B cell (primary cell): ENCODE measurements at regions not wholly inside any gene's neighbourhood (a gene's known extent, or its start where the extent isn't known, plus 50 kb on each side); places are given as distances from the start of the nearest gene placed in this dataset.

ENCODE experiments used
- ATAC-seq: fragments of 200-7000 bp; cut with Tn5 transposase; one replicate; pipeline ENCODE4 v1.10.0; 2021; ENCODE audit warnings: low read depth, mild to moderate bottlenecking, moderate number of reproducible peaks, moderate library complexity
- CTCF ChIA-PET: fragments of 350-600 bp; sonication (Branson Sonifier 250); formaldehyde crosslinking; loops from one replicate; lab custom pipeline; 2021; ENCODE audit warnings: antibody characterized with exemption, inconsistent platforms; lab: Charles Lee
- POLR2A ChIA-PET: fragments of 350-600 bp; sonication (Branson Sonifier 250); formaldehyde crosslinking; loops from one replicate; lab custom pipeline; 2021; ENCODE audit warnings: antibody characterized with exemption; lab: Charles Lee
- DNase-seq: peaks from one replicate; pipeline ENCODE4 v3.0.0; 2013
- H2AFZ ChIP-seq: 2 replicates; pipeline ENCODE4 v1.6.1; 2012; ENCODE audit warnings: mild to moderate bottlenecking, low read depth, low read length; ENCODE audit not compliant: insufficient read depth, poor library complexity, severe bottlenecking
- H3K27ac ChIP-seq, 2 donors: 1 replicate in 1 of 2; 2 replicates in 1 of 2; pipeline ENCODE4 v1.5.1; 2012 to 2013; ENCODE audit warnings: low read length in 2 of 2, mild to moderate bottlenecking in 2 of 2, moderate library complexity in 1 of 2
- H3K27me3 ChIP-seq, 4 experiments: fragments of 200-600 bp in 1 of 4; sonication (generic) in 1 of 4; replicated peaks in 1 of 4; 1 replicate in 2 of 4; 2 replicates in 2 of 4; pipeline versions ENCODE4 v1.6.1 to v1.7.0; 2013 to 2016; ENCODE audit warnings: low read length in 3 of 4, mild to moderate bottlenecking in 2 of 4, mixed read lengths in 1 of 4, moderate library complexity in 1 of 4; ENCODE audit not compliant: insufficient read depth in 4 of 4, control insufficient read depth in 3 of 4; ENCODE audit errors: control extremely low read depth in 1 of 4
- H3K36me3 ChIP-seq, 2 experiments: replicated peaks in 1 of 2; 1 replicate in 1 of 2; 2 replicates in 1 of 2; pipeline versions ENCODE4 v1.6.1 to v1.7.1; 2013; ENCODE audit warnings: low read length in 1 of 2; ENCODE audit not compliant: insufficient read depth in 2 of 2, control insufficient read depth in 1 of 2; ENCODE audit errors: control extremely low read depth in 1 of 2, extremely low read depth in 1 of 2
- H3K4me1 ChIP-seq, 2 donors: fragments of 200-600 bp in 1 of 2; sonication (generic) in 1 of 2; 1 replicate in 1 of 2; 2 replicates in 1 of 2; pipeline versions ENCODE4 v1.5.1 to v1.6.1; 2013 to 2017; ENCODE audit warnings: low read length in 2 of 2; ENCODE audit not compliant: control insufficient read depth in 2 of 2, insufficient read depth in 2 of 2
- H3K4me2 ChIP-seq: replicated peaks from 2 replicates; pipeline ENCODE3; 2012; ENCODE audit warnings: mild to moderate bottlenecking, low read depth, low read length; ENCODE audit not compliant: poor library complexity, severe bottlenecking
- H3K4me3 ChIP-seq, 5 experiments: fragments of 200-600 bp in 1 of 5; sonication (generic) in 1 of 5; 1 replicate in 3 of 5; 2 replicates in 2 of 5; pipeline versions ENCODE4 v1.5.1 to v1.7.0; 2011 to 2016; ENCODE audit warnings: low read length in 4 of 5, mild to moderate bottlenecking in 4 of 5, low read depth in 2 of 5, control low read depth in 1 of 5, moderate library complexity in 1 of 5; ENCODE audit not compliant: insufficient read depth in 1 of 5; ENCODE audit errors: control extremely low read depth in 1 of 5, extremely low read depth in 1 of 5
- H3K79me2 ChIP-seq: fragments of 200-600 bp; sonication (generic); one replicate; pipeline ENCODE4 v1.6.0; 2016; ENCODE audit warnings: low read length; ENCODE audit not compliant: control insufficient read depth, insufficient read depth
- H3K9ac ChIP-seq: fragments of 200-600 bp; sonication (generic); 2 replicates; pipeline ENCODE4 v1.6.1; 2017; ENCODE audit warnings: mild to moderate bottlenecking, low read length, moderate library complexity
- H3K9me3 ChIP-seq, 3 donors: one replicate each; pipeline versions ENCODE4 v1.6.1 to v1.7.1; 2013; ENCODE audit warnings: low read length in 2 of 3; ENCODE audit not compliant: control insufficient read depth in 2 of 3, insufficient read depth in 1 of 3; ENCODE audit errors: control extremely low read depth in 1 of 3
- H4K20me1 ChIP-seq: 2 replicates; pipeline ENCODE4 v1.6.0; 2012; ENCODE audit warnings: mild to moderate bottlenecking, low read length; ENCODE audit not compliant: insufficient read depth, control insufficient read depth, poor library complexity, severe bottlenecking
- H3K27ac Mint-ChIP-seq: one replicate; pipeline ENCODE4 v1.8.0; 2021; ENCODE audit warnings: mixed read lengths
- H3K27me3 Mint-ChIP-seq: one replicate; pipeline ENCODE4 v1.8.0; 2021; ENCODE audit warnings: mixed read lengths
- H3K4me1 Mint-ChIP-seq: one replicate; pipeline ENCODE4 v1.8.0; 2021; ENCODE audit warnings: mixed read lengths
- H3K4me3 Mint-ChIP-seq: one replicate; pipeline ENCODE4 v1.8.0; 2021; ENCODE audit warnings: mixed read lengths
- H3K9me3 Mint-ChIP-seq: one replicate; pipeline ENCODE4 v1.8.0; 2022; ENCODE audit warnings: mixed read lengths; ENCODE audit not compliant: insufficient read depth
- CTCF ChIP-seq: fragments of 200-600 bp; IDR thresholded peaks from one replicate; pipeline ENCODE4 v1.8.0; 2022; ENCODE audit warnings: antibody characterized with exemption, mild to moderate bottlenecking
- EZH2 ChIP-seq: IDR thresholded peaks from 2 replicates; pipeline ENCODE4 v1.6.1; 2012; ENCODE audit warnings: borderline replicate concordance, low read depth, mild to moderate bottlenecking, moderate library complexity, low read length; ENCODE audit not compliant: insufficient read depth, poor library complexity, severe bottlenecking
- WGBS: methylation state at CpG from one replicate; pipeline ENCODE4 v1.1.5; 2013; ENCODE audit warnings: missing lambda C conversion rate; ENCODE audit not compliant: insufficient coverage; 5-methylcytosine and 5-hydroxymethylcytosine counted together
- intact Hi-C: fragments of 100-400 bp; cut with micrococcal nuclease; formaldehyde crosslinking; loops from one replicate; pipeline ENCODE4 v1.10.0; 2022

- no peaks in the 10 kb centered on the region for H4K20me1 ChIP-seq
- no peaks in the 10 kb centered on the region for H3K27me3 ChIP-seq
- peaks cover 0 to 3% (median 2%) of the 10 kb centered on the region in 3 donors for H3K9me3 ChIP-seq
- H3K36me3 ChIP-seq: no peaks in the 10 kb centered on the region
- H2AFZ ChIP-seq: no peak overlapping the region
- POLR2A ChIA-PET: no interaction called here
- Mint-ChIP-seq H3K4me1 (no peaks in the 10 kb centered on the region), H3K27ac (no peak overlapping the region), H3K27me3 (no peaks in the 10 kb centered on the region), H3K9me3 (peaks cover 3% of the 10 kb centered on the region), H3K4me3 (no peak overlapping the region)
- CTCF ChIA-PET: no interaction called here
- H3K9ac ChIP-seq: no peak overlapping the region
- 100% methylated on average over 2 of the region's 2 CpGs for WGBS
- no peaks in the 10 kb centered on the region for H3K79me2 ChIP-seq
- ATAC-seq (no peak), DNase-seq (no peak)
- intact Hi-C loops: no loop called here
- H3K4me3 ChIP-seq: no peak overlapping the region
- no peaks in the 10 kb centered on the region for H3K4me1 ChIP-seq
- no peak for TF ChIP-seq EZH2
- TF ChIP-seq CTCF: no peak
- H3K27ac ChIP-seq: no peak overlapping the region
- no peak overlapping the region for H3K4me2 ChIP-seq
Observed at GRCh38 chr3:20808864-20809263, 622.9 kb upstream of the SGO1 start.

GRCh38 chr3:20798666-20799065 is 612.7 kb upstream of the SGO1 start:
- Histone ChIP-seq H2AFZ (no peak overlapping the region), H3K9ac (no peak overlapping the region), H3K4me3 (no peak overlapping the region), H3K4me2 (no peak overlapping the region), H4K20me1 (no peaks in the 10 kb centered on the region), H3K9me3 (no peaks in the 10 kb centered on the region), H3K79me2 (no peaks in the 10 kb centered on the region), H3K36me3 (no peaks in the 10 kb centered on the region), H3K27ac (no peak overlapping the region), H3K4me1 (no peaks in the 10 kb centered on the region), H3K27me3 (no peaks in the 10 kb centered on the region)
- Mint-ChIP-seq H3K9me3 (peaks cover 5% of the 10 kb centered on the region), H3K27me3 (no peaks in the 10 kb centered on the region), H3K4me1 (no peaks in the 10 kb centered on the region), H3K27ac (no peak overlapping the region), H3K4me3 (no peak overlapping the region)
- DNase-seq (no peak), ATAC-seq (no peak)
- CTCF ChIA-PET: no interaction called here
- intact Hi-C loops: no loop called here
- WGBS: no CpG with 5 or more reads among the region's 1 CpG
- TF ChIP-seq EZH2: no peak
- TF ChIP-seq CTCF: no peak
- POLR2A ChIA-PET: no interaction called here
